SU-DHL-6 (cell line): ENCODE measurements at regions not wholly inside any gene's neighbourhood (a gene's known extent, or its start where the extent isn't known, plus 50 kb on each side); places are given as distances from the start of the nearest gene placed in this dataset.

ENCODE experiments used
- CTCF ChIP-seq: fragments of 200-600 bp; sonication (generic); IDR thresholded peaks from one replicate; pipeline ENCODE4 v1.5.1; 2017; ENCODE audit warnings: antibody characterized with exemption, mild to moderate bottlenecking, low read length, moderate library complexity; ENCODE audit not compliant: insufficient read depth, poor library complexity, severe bottlenecking
- EZH2phosphoT487 ChIP-seq: fragments of 200-600 bp; sonication (generic), shearing (Covaris generic); conservative IDR thresholded peaks from 2 replicates; pipeline ENCODE4 v1.6.1; 2018; ENCODE audit warnings: mild to moderate bottlenecking, antibody characterized with exemption, low read length, moderate library complexity, mixed read lengths

GRCh38 chr14:84814391-84814790, 715.6 kb upstream of the FLRT2 start:
- TF ChIP-seq CTCF: no peak
- TF ChIP-seq EZH2phosphoT487: no peak
